Skeletal muscle tissue (tissue), 4 donors: ENCODE measurements at regions not wholly inside any gene's neighbourhood (a gene's known extent, or its start where the extent isn't known, plus 50 kb on each side); places are given as distances from the start of the nearest gene placed in this dataset. TPM values are rescaled to one million over a fixed set of nuclear protein-coding genes. Genes with fewer than 3 reads are reported as not detected.
"Not testable (repeated sequence)": the region's sequence is repeated elsewhere in the genome, so short reads cannot be mapped to it uniquely, and the experiment has no call there.

ENCODE experiments used
- H3K27ac ChIP-seq: one replicate; pipeline ENCODE4 v1.7.0; 2013; ENCODE audit warnings: mild to moderate bottlenecking, low read depth, low read length, inconsistent platforms
- H3K27me3 ChIP-seq, 3 donors: one replicate each; pipeline ENCODE4 v1.7.0; 2013; ENCODE audit warnings: low read length in 3 of 3; ENCODE audit not compliant: control insufficient read depth in 3 of 3, insufficient read depth in 3 of 3
- H3K36me3 ChIP-seq, 3 donors: one replicate each; pipeline ENCODE4 v1.7.0; 2013; ENCODE audit warnings: low read length in 3 of 3; ENCODE audit not compliant: control insufficient read depth in 3 of 3, insufficient read depth in 3 of 3
- H3K4me1 ChIP-seq, 3 donors: one replicate each; pipeline ENCODE4 v1.7.0; 2013; ENCODE audit warnings: low read length in 3 of 3, mild to moderate bottlenecking in 3 of 3; ENCODE audit not compliant: control insufficient read depth in 3 of 3, insufficient read depth in 3 of 3
- H3K4me3 ChIP-seq, 3 donors: one replicate each; pipeline ENCODE4 v1.7.0; 2013; ENCODE audit warnings: low read length in 3 of 3
- H3K9ac ChIP-seq, 3 donors: one replicate each; pipeline ENCODE4 v1.7.0; 2013; ENCODE audit warnings: low read length in 3 of 3, mild to moderate bottlenecking in 3 of 3, moderate library complexity in 2 of 3, low read depth in 1 of 3
- H3K9me3 ChIP-seq, 3 donors: one replicate each; pipeline ENCODE4 v1.7.0; 2013; ENCODE audit warnings: low read length in 3 of 3; ENCODE audit not compliant: control insufficient read depth in 3 of 3
- small RNA-seq: library from RNA; depleted of rRNA; stranded (forward); fragments of <200 nt; gene quantifications from one replicate; pipeline ENCODE3, GENCODE V24; 2014
- donor health status: Osteomylitis.

DNA sequence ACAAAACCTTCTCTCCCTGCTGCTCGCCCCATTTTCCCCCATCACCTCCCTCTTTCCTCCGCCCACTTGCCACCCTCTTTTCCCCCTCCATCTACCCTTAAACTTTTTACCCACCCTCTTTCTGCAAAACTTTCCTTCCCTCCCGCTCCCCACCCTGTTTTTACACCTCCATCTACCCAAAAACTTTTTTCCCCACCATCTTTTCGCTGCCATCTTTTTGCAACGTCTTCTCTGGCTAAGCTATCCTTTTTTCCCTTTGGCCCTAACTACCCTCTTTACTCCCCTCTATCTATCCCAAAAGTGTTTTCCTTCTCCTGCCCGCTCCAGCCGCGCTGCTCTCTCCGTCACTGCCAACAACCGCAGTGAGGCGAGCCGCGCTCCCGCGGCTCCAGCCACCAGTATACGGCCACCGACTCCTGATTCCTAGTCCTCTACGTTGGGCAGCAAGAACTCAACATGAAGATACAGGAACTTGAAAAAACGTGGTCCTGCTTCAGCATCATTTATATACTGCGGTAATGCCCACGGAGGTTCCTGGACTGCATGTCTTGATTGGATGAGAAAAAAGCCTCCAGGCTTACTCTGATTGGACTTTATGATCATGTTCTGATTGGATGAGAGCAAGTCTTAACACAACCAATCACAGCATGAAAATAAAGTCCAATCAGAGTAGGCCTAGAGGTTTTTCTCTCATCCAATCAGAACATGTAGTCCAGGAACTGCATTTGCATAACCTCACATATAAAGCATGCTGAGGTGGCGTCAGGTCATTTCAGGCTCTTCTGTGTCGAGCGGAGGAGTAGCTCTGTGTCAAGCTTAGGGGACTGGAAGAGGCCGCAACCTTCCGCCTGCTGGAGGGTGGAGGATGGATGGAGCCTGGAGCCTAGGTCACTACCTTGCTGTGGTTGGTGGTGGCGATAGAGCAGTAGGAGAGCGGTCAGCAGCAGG, 79.9 kb upstream of the KCNJ18 start:
- not testable (repeated sequence) for H3K9me3 ChIP-seq, H3K27me3 ChIP-seq, H3K27ac ChIP-seq, H3K9ac ChIP-seq, H3K4me1 ChIP-seq, H3K4me3 ChIP-seq, H3K36me3 ChIP-seq

DNA sequence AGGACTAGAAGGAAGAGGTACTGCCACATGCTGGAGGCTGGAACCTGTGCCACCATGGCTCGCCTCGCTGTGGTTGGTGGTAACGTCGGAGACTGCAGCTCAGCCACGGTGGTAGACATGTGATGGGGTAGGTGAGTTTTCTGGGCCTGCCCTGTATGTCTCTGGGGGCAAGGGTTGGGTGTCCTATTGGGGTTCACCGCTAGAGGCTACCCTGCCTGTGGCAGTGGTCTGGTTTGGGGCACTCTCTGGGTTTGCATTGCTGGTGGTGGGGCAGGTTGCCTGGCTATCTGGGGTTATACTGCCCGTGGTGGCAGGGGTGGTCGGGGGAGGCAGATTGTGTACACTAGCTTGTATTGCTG, 79.3 kb upstream of the KCNJ18 start:
- H3K9me3 ChIP-seq: no peaks in the 10 kb centered on the region
- no peak overlapping the region for H3K4me3 ChIP-seq
- H3K4me1 ChIP-seq: no peaks in the 10 kb centered on the region
- no peak overlapping the region for H3K27ac ChIP-seq
- no peak overlapping the region for H3K9ac ChIP-seq
- peaks cover 0 to 4% (median 0%) of the 10 kb centered on the region in 3 donors for H3K27me3 ChIP-seq
- no peaks in the 10 kb centered on the region for H3K36me3 ChIP-seq

DNA sequence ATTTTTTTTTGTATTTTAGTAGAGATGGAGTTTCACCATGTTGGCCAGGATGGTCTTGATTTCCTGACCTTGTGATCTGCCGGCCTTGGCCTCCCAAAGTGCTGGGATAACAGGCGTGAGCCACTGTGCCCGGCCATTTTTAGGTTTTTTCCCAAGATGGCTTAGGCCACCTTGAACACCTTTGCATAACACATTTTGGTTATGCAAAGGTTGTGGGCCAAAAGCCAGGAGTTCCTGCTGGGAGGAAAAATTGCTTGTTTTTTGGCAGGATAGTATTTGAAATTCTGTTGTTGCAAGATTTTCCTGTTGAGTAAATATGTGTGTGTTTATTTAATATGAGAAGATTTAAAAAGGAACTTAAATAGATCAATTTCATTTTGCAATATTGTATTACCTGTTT, 65.3 kb upstream of the KCNJ18 start:
- not testable (repeated sequence) for H3K36me3 ChIP-seq, H3K9ac ChIP-seq, H3K4me1 ChIP-seq, H3K4me3 ChIP-seq, H3K9me3 ChIP-seq, H3K27me3 ChIP-seq, H3K27ac ChIP-seq

Small RNAs in the stretch of these regions (small RNA-seq; reads per million reads assigned to genes)
- gene AC233702.6 (not detected), gene AC233702.8 (not detected)
